HG03460 (cell line): ENCODE measurements at regions not wholly inside any gene's neighbourhood (a gene's known extent, or its start where the extent isn't known, plus 50 kb on each side); places are given as distances from the start of the nearest gene placed in this dataset.

Source experiments
- ATAC-seq: cut with Tn5 transposase; IDR thresholded peaks from one replicate; pipeline ENCODE4 v1.9.1; 2021; ENCODE audit not compliant: unreplicated experiment

DNA sequence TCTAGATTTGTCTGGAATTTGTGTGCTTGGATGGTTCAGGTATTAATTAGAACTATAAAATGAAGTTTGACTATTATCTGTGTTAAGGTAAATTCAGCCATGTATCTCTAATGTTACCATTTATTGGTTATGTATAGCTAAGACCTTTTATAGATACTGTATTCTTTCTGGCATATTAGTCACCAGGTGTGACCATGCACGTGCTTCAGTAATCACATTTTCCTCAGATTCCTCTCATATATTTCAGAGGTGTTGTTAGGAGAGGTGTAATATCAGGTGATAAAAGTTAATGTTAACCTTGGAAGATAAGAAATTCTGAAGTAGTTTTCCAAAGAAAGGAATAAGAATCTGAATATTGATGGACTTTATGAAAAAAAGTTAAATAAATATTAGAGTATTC lies 194.5 kb upstream of the KHDRBS2 start:
- ATAC-seq: no peak

- no peak for ATAC-seq
These were observed 193.7 kb upstream of the KHDRBS2 start for GRCh38 chr6:62479697-62480220.

DNA sequence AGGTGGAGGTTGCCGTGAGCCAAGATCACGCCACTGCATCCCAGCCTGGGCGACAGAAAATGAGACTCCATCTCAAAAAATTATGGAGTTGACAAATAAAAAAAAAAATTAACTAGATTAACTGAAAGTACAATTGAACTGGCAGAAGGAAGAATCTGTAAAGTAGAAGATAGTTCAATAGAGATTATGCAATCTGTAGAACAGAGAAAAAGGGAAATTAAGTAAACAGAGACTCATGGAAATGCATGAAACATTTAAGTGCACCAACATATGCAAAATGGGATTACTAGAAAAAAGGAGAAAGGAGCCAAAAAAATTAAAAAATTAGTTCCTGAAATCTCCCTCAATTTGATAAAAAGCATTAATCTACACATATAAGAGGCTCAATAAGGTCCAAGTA lies 188.8 kb upstream of the KHDRBS2 start:
- ATAC-seq: no peak

GRCh38 chr6:62466607-62467006 lies 180.6 kb upstream of the KHDRBS2 start:
- ATAC-seq: no peak

- ATAC-seq: no peak
These were observed 179.2 kb upstream of the KHDRBS2 start for GRCh38 chr6:62465206-62465605.

DNA sequence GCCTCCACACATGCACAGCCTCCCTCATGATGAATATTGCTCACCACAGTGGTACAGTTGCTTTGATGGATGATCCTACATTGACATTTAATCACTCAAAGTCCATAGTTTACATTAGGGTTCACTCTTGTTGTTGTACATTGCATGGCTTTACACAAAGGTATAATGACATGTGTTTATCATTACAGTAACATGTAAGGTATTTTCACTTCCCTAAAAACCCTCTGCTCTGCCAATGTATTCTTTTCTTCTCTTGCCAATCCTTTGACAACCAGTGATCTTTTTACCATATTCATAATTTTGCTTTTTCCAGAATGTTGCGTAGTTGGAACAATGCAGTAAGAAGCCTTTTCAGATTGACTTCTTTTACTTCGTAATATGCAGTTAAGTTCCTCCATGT lies 166.6 kb upstream of the KHDRBS2 start:
- no peak for ATAC-seq

DNA sequence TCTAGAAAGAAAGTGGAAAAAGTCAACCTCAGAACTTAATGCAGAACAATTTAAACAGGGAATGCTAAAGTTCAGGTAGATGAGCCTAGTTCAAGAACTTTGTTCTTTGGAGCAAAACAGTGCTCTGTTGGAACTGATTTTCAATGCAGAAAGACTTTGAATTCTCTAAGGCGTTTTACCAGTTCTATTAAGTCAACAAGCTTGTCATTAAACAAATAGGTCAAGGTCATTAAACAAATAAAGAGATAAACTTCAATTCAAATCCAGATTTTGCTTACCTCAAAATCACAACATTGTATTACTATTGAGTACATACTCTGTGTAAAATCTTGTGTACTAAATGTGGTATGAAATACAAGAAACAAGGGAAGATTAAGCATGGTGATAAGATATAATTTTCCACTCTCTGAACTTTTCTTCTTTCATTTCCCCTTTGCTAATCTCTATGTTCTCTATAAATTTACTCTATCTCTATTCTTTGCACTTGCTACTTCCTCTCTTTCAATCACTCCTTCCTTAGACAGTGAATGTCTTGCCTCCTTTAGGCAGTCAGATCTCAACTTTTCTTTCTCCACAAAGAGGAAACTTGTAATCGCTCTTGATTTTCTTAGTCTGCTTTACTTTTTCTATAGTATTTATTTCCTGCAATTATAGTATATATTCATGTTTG lies 160.8 kb upstream of the KHDRBS2 start:
- ATAC-seq: no peak

DNA sequence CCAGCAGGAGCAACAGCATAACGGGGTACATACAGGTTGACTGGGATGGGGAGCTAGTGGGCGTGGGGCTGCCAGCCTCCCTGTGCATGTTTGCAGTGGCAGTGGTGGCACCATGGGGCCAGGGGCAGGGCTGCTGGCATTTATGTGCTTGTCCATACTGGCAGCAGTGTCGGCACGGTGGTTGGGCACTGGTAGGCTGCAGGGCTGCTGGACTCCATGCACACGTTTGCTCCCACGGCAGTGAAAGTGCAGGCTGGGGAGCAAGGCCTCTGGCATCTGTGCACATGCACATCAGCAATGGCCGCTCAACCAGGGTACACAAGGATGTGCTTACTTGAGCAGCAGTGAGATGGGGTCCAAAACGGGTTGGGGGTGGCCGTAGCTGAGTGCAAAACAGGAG lies 159.5 kb upstream of the KHDRBS2 start:
- ATAC-seq: no peak

DNA sequence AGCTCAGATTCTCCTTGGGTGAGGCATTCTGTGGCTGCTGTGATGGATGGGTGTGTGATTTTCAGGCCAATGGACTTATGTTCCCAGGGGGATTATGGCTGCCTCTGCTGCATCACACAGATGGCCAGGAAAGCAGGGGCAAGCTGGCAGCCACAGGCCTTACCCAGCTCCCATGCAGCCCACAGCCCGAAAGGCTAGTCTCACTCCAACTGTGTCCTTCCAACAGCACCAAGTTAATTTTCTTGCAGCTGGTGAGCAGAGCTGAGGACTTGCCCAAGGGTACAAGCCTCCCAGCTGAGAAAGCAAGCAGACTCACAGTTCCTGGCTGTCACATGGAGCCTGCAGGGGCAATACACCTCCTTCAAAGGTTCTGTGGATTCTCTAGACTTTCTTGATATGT lies 155.2 kb upstream of the KHDRBS2 start:
- ATAC-seq: no peak

DNA sequence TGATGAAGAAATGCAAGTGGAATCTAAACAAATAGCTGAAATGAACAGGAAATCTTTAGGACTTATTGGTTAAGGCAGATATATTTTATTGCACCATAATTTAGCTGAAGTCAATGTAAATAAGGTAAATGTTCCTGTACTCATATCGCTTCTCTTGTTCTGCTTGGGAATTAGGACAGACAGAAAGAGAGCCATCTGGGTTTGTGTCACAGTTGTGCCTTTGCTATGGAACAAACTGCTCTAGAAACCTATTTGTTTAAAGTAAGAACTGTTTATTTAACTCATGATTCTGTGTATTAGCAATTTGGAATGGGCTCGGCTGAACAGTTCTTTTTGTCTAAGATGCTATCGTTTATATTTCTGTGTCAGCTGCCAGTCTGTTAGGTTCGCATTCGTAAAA lies 143.8 kb upstream of the KHDRBS2 start:
- ATAC-seq: no peak

DNA sequence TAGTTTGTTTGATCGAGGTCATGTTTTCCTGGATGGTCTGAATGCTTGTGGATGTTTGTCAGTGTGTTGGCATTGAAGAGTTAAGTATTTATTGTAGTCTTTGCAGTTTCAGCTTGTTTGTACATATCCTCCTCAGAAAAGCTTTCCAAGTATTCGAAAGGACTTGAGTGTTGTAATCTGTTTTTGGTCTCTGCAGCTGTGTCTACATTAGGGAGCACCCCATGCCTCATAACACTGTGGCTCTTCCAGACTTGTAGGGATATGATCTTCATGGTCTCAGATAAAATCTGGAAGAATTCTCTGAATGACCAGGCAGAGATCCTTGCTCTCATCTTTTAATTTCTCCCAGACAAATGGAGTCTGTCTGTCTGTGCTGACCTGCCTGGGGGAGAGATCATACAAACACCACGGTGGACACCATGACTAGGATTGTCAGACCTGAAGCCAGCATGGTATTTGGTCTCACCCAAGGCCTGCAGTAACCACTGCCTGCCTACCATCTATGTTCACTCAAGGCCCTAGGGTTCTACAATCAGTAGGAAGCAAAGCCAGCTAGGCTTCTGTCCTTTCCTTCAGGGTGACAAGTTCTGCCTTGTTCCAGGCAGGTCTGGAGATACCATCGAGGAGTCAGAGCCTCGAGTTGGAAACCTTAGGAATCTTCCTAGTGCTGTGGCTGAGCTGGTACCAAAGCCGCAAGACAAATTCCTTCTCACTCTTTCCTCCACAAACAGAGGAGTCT lies 114.7 kb upstream of the KHDRBS2 start:
- ATAC-seq: no peak

- no peak for ATAC-seq
These were observed 107.6 kb upstream of the KHDRBS2 start for GRCh38 chr6:62393608-62394007.

DNA sequence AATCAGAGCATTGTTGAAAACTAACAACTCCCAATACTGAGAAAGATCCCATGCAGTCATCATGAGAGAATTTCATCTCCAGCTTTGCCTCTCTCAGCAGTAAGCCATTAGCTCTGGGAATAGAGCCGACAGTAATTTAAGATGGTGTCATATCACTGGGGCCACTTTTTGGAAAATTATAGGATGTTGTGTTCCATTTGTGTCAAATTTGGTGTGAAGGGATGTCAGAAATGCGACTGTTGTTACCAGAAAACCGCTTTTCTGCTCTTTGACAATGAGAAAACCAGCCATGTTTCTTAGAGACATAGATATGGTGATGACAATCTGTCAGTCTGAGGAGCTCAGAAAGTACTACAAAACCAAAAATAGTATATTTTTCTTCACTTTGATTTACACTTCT lies 106.3 kb upstream of the KHDRBS2 start:
- ATAC-seq: no peak

DNA sequence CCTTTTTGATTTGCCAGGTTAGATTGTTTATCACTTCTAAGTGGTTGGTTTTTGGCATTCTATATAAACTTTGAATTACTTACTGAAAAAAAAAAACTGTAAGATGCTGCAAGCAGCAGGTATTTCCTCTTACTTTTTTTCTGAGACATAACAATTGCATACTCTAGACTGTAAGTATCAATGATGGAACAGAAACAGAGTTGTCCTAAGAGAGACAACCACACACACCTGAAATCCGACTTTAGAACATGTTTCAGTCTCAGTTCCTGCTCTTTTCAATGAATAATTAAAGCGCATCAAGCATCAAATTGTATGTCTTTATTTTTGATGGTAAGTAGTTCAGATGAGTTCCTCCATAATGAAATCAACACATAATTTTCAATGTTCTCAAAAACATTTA lies 105.3 kb upstream of the KHDRBS2 start:
- ATAC-seq: no peak

DNA sequence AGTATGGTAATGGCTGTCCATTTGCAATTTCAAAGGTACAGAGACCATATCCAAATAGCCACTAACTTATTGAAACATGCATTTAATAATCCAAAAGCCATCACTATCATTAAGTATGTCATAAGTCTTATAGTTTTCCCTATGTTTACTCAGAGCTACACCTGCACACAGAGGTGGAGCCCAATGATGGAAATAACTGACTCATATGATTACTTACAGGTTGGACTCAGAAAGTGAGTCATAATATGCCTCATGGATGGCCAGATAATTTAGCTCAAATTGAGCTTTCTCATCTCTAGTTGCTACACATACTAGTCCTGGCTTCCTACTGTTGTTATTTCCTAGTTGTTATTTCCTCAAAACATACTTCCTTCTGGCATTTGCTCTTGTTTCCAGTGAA lies 104.4 kb upstream of the KHDRBS2 start:
- no peak for ATAC-seq

- no peak for ATAC-seq
These were observed 85.6 kb upstream of the KHDRBS2 start for GRCh38 chr6:62371453-62372210.

GRCh38 chr6:62367601-62368000 lies 81.6 kb upstream of the KHDRBS2 start:
- peak; percentile 97 for ATAC-seq

GRCh38 chr6:62362097-62362496 lies 76.1 kb upstream of the KHDRBS2 start:
- ATAC-seq: no peak

DNA sequence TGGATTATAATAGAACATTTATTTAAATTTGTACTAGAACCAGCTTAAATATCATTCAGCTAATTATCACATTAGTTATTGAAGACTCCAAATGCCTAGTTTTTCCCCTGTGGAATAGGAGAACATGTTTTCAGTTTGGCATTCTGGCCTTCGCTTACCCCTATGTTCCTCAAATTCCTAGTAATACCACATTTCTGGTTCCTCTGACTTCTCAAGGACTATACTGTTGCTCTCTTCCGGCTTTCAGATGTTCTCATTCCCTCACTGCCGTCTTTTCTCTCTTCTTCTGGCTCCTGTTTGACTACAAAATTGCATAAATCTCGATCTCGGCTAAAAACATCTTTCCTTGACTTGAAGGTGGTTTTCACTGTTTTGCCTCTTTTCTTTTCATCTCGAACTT lies 71.8 kb upstream of the KHDRBS2 start:
- ATAC-seq: no peak

DNA sequence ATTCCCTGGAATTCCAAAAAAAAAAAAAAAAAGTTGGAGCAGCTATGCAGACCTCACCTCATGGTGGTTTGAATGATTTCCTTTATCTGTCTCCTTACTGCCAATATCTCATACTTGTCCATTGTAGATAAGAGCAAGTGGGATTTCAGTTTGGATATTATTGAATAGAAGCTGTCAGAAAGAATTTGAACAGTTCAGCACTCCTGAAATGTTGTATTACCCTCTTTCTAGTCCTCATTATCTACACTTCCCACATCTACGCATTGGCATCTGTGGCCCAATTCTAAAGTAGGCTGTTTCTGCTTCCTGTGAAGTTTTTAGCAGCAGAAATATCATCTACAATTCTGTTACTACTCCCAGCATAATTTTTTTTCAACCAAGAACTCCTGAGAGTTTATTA lies 68.2 kb upstream of the KHDRBS2 start:
- ATAC-seq: no peak

DNA sequence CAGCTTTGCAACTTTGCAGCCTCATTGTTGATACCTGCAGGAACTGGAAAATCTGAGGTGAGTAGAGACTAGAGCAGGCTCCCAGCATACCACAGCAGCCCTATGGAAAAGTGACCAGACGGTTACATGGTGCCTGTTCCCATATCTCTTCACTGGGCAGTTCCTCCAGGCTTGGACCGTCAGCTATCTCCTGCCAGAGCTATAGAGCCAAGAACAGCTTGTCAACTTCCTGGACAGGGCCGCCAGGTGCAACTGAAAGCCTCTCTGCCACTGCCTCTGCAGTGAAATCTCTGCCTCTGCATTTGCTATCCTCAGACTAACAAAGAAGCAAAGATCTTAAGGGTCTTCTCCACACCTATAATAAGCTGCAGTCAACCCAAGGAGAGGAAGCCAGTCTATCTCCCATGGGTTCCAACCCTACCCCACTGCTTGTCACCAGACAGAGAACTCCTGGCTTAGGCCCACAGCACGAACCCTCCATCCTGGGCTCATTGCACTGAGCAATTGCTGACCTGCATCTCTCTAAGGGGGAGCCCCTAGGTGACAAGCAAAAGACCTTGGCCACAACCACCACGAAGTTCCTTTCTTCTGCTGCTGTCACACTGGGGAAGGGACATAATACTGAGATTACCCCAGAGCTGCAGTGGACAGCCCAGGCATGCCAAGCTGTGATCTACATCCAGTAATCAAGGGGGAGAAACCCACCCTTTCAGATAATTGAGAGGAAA lies 60.1 kb upstream of the KHDRBS2 start:
- ATAC-seq: no peak
